Body of pancreas (tissue), 4 donors: ENCODE measurements at regions not wholly inside any gene's neighbourhood (a gene's known extent, or its start where the extent isn't known, plus 50 kb on each side); places are given as distances from the start of the nearest gene placed in this dataset.
"Not testable (repeated sequence)": the region's sequence is repeated elsewhere in the genome, so short reads cannot be mapped to it uniquely, and the experiment has no call there.

Experiments
- ATAC-seq: fragments of 150-250 bp; one replicate; pipeline ENCODE4 v1.9.1; 2016
- DNase-seq, 4 donors: peaks; one replicate each; pipeline ENCODE4 v3.0.0-alpha.2; 2019
- H3K27ac ChIP-seq, 4 donors: fragments of 200-600 bp; sonication (generic); 1 replicate in 3 of 4; 2 replicates in 1 of 4; pipeline versions ENCODE4 v1.5.1 to v1.6.1; 2016 to 2019; ENCODE audit warnings: mild to moderate bottlenecking in 1 of 4, mixed read lengths in 1 of 4, moderate library complexity in 1 of 4
- H3K27me3 ChIP-seq, 2 donors: fragments of 200-600 bp; sonication (generic); one replicate each; pipeline ENCODE4 v1.6.0; 2016; ENCODE audit warnings: mild to moderate bottlenecking in 1 of 2
- H3K36me3 ChIP-seq, 2 donors: fragments of 200-600 bp; sonication (generic); replicated peaks in 1 of 2; 2 replicates each; pipeline ENCODE4 v1.5.1; 2016; ENCODE audit warnings: low read depth in 2 of 2; ENCODE audit not compliant: insufficient read depth in 1 of 2
- H3K4me1 ChIP-seq: fragments of 200-600 bp; sonication (generic); one replicate; pipeline ENCODE4 v1.6.0; 2016
- H3K4me3 ChIP-seq, 2 donors: fragments of 200-600 bp; sonication (generic); 1 replicate in 1 of 2; 2 replicates in 1 of 2; pipeline ENCODE4 v1.5.1; 2016 to 2019
- H3K9me3 ChIP-seq, 3 donors: fragments of 200-600 bp; sonication (generic); 1 replicate in 2 of 3; 2 replicates in 1 of 3; pipeline ENCODE4 v1.5.1; 2016
- CTCF ChIP-seq, 7 experiments: fragments of 450-650 bp in 4 of 7; fragments of 200-600 bp in 3 of 7; sonication (generic) in 3 of 7; IDR thresholded peaks; one replicate each; pipeline ENCODE4 v1.5.1; 2016 to 2019; ENCODE audit warnings: antibody characterized with exemption in 7 of 7
- POLR2A ChIP-seq, 3 donors: fragments of 450-650 bp; IDR thresholded peaks; one replicate each; pipeline ENCODE4 v1.6.1; 2016; ENCODE audit warnings: antibody characterized with exemption in 3 of 3, mild to moderate bottlenecking in 2 of 3
- WGBS, 2 donors: methylation state at CpG; one replicate each; pipeline ENCODE4 v1.1.5; 2017; 5-methylcytosine and 5-hydroxymethylcytosine counted together
- intact Hi-C: fragments of 100-400 bp; cut with DNase I; formaldehyde crosslinking; loops from one replicate; pipeline ENCODE4 v1.15.1; 2023

GRCh38 chr5:42108468-42108867 is 183.4 kb downstream of the FBXO4 start:
- Histone ChIP-seq H3K4me3 (no peak overlapping the region), H3K36me3 (no peaks in the 10 kb centered on the region), H3K27ac (no peak overlapping the region), H3K27me3 (no peaks in the 10 kb centered on the region), H3K4me1 (no peaks in the 10 kb centered on the region), H3K9me3 (no peaks in the 10 kb centered on the region)
- DNase-seq (no peak), ATAC-seq (no peak)
- intact Hi-C loops = no loop called here
- TF ChIP-seq POLR2A (IDR thresholded peaks at IDR 0.05) (no peak), CTCF (IDR thresholded peaks at IDR 0.05) (no peak)

DNA sequence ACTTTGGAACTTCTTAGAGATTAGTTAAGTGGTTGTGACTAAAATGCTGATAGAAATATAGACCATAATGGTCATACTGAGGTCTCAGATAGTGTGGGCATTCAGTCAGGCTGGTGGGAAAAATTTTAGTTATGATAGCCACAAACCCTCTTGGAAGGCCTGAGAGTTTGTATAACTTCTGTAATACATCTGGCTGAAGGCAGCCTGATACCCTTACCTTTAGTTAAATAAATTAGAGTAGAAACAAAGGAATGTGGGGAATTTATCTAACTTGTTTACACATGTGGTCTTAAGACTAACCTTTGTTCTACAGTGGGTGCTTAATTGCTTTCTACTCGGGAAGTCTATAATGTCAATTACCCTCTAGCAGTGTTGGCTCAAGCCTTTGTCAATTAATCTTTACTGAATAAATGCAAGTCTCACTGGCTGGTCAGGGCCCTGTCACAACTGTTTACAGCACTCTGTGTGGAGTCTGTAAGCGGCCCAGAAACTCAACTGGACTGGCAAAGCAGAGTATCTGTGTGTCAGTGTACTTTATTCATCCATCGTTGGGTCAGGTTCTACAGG is 184.0 kb downstream of the FBXO4 start:
- H3K4me3 ChIP-seq = no peak overlapping the region
- H3K36me3 ChIP-seq = no peaks in the 10 kb centered on the region
- intact Hi-C loops = no loop called here
- no peaks in the 10 kb centered on the region for H3K27me3 ChIP-seq
- DNase-seq (no peak), ATAC-seq (no peak)
- 29 to 38% methylated on average over 3 of the region's 3 CpGs for WGBS, 2 donors
- TF ChIP-seq CTCF (IDR thresholded peaks at IDR 0.05) (no peak), POLR2A (IDR thresholded peaks at IDR 0.05) (no peak)
- H3K27ac ChIP-seq = no peak overlapping the region
- no peaks in the 10 kb centered on the region for H3K9me3 ChIP-seq
- H3K4me1 ChIP-seq = no peaks in the 10 kb centered on the region

GRCh38 chr5:42115721-42116120 is 190.6 kb downstream of the FBXO4 start:
- H3K27me3 ChIP-seq, H3K36me3 ChIP-seq, ATAC-seq, H3K4me1 ChIP-seq, DNase-seq, H3K4me3 ChIP-seq, intact Hi-C loops, H3K27ac ChIP-seq, H3K9me3 ChIP-seq: not testable (repeated sequence)
- 46 to 65% methylated on average over 3 of the region's 3 CpGs for WGBS, 2 donors

GRCh38 chr5:42120070-42120469 is 195.0 kb downstream of the FBXO4 start:
- no peak for DNase-seq
- TF ChIP-seq CTCF (IDR thresholded peaks at IDR 0.05) (no peak), POLR2A (IDR thresholded peaks at IDR 0.05) (no peak)
- H3K4me3 ChIP-seq = no peak overlapping the region
- no peak overlapping the region for H3K27ac ChIP-seq
- no peaks in the 10 kb centered on the region for H3K9me3 ChIP-seq
- intact Hi-C loops = no loop called here
- no peak for ATAC-seq
- no peaks in the 10 kb centered on the region for H3K27me3 ChIP-seq
- H3K4me1 ChIP-seq = no peaks in the 10 kb centered on the region
- H3K36me3 ChIP-seq = no peaks in the 10 kb centered on the region

DNA sequence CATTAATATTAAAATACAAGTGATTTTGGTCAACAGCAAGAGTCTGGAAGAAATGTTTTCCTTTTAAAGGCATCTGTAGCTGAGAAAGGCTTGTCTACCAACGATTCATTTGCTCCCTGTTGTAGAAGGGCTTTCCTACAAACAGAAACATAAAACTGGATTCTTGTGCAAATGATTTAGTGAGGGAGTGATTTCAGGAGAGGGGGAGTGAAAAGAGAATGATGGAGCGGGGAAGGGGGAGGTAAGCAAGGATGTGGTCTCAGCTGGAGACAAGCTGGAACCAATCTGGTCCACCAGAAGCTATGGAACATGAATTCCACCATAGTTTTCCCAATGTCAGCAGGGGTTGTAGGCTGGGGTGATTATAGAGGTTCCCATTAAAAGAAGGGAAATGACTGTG is 196.3 kb downstream of the FBXO4 start:
- intact Hi-C loops = no loop called here
- H3K27ac ChIP-seq = no peak overlapping the region
- no peaks in the 10 kb centered on the region for H3K4me1 ChIP-seq
- H3K9me3 ChIP-seq = no peaks in the 10 kb centered on the region
- no peak overlapping the region for H3K4me3 ChIP-seq
- ATAC-seq = no peak
- WGBS, 2 donors = 39 to 49% methylated on average over 2 of the region's 2 CpGs
- no peaks in the 10 kb centered on the region for H3K36me3 ChIP-seq
- no peak for DNase-seq
- no peaks in the 10 kb centered on the region for H3K27me3 ChIP-seq
- no peak for TF ChIP-seq CTCF (IDR thresholded peaks at IDR 0.05)
- no peak for TF ChIP-seq POLR2A (IDR thresholded peaks at IDR 0.05)
